GM21576 (cell line): ENCODE measurements at regions not wholly inside any gene's neighbourhood (a gene's known extent, or its start where the extent isn't known, plus 50 kb on each side); places are given as distances from the start of the nearest gene placed in this dataset.

ENCODE experiments used
- ATAC-seq: cut with Tn5 transposase; IDR thresholded peaks from one replicate; pipeline ENCODE4 v1.9.1; 2021; ENCODE audit warnings: mild to moderate bottlenecking, moderate library complexity; ENCODE audit not compliant: unreplicated experiment

DNA sequence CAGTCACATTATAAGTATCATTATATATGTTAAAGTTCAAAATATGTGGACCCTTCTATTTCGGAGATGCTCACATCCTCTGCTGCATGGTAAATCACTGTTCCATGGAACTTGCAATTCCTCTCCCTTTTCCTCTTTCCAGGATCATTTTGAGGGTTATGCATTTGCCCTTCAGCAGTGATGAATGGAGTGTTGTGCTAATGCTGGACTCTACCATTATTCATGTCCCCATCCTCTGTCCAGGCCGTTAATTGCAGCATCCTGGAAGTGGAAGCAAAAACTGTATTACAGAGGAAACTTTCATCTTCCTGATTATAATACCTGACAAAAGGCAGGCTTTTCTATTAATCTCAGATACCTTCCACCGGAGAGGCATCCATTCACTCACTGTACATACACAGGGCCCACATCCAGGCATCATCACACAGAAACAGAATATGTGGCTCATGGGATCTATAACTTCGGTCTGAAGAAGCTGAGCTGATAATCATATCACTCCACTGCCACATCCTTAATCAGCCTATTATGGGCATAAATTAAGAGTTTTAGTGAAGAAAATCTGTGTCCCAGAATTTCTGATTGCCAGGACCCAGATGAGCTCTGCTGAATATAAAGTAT is 65.0 kb upstream of the ACO1 start:
- no peak for ATAC-seq

GRCh38 chr9:32322622-32323021 is 61.8 kb upstream of the ACO1 start:
- ATAC-seq = no peak

- no peak for ATAC-seq
These were observed 58.3 kb upstream of the ACO1 start for GRCh38 chr9:32326146-32326545.

DNA sequence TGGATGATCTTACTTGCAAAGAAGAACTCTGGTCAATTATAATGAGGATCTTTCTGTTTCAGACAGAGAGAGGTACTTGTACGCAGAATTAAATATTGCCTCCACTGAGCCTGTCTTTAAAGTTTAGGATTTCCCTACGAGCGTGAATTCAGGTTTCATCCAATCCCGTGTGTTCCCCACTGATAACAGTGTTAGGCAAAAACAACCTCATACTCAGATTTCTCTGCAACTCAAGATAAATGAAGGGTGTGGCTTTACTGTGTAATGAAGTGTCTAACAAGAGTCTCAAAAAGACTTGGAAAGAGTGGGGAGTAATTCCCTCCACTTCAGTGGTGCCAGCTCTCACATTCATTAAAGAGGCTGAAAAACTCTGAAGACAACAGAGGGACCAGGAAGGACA is 53.2 kb upstream of the ACO1 start:
- ATAC-seq = no peak

DNA sequence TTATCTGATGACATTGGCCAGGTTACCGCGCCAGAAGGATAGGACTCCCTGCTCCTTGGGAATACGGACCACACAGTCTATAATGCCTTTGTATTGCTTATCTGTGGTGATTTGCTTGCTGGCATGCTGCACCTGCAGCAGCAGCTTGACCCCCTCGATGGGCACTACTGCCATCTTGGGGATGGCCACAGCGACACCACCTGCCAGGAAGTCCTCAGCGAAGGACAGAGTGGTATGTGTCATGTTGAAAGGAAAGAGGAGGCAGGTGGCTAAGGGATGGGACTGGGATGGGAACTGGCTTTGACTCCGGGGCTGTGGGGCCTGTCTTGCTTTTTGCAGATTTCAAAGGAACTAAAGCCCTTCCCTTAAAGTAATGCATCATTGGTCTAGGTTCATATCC is 50.3 kb upstream of the ACO1 start:
- ATAC-seq = no peak
